ACHN (cell line): ENCODE measurements at regions not wholly inside any gene's neighbourhood (a gene's known extent, or its start where the extent isn't known, plus 50 kb on each side); places are given as distances from the start of the nearest gene placed in this dataset.
"Not testable (repeated sequence)": the region's sequence is repeated elsewhere in the genome, so short reads cannot be mapped to it uniquely, and the experiment has no call there.

Source experiments
- DNase-seq: peaks from one replicate; pipeline ENCODE4 v3.0.0-alpha.2; 2015
- in situ Hi-C: cut with HindIII; loops from 2 replicates; pipeline ENCODE4 v1.10.0; 2017; ENCODE audit warnings: low sequenced_read_pairs, low pct_ligation_motif_present, low pct_unique_long_range_greater_than_20kb

DNA sequence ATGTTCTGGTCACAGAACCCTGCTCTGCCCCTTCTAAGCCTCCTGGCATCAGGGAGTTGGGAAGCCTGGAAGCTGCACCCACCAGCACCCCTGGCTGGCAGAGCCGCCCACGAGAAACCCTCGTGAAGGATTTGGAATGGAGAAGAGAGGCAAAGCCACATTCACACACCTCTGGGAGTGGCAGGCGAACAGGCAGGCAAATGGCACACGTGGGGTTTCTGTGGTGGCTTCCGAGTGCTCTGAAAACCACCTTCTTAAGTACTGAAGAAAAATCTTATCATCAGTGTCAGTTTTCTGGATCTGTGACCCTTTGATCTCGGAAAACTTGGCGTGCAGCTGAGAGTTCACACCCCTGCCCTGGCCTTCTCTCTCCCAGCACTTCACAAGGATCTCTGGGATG lies 442.2 kb upstream of the FRG1 start:
- DNase-seq = no peak
- in situ Hi-C loops = no loop called here

DNA sequence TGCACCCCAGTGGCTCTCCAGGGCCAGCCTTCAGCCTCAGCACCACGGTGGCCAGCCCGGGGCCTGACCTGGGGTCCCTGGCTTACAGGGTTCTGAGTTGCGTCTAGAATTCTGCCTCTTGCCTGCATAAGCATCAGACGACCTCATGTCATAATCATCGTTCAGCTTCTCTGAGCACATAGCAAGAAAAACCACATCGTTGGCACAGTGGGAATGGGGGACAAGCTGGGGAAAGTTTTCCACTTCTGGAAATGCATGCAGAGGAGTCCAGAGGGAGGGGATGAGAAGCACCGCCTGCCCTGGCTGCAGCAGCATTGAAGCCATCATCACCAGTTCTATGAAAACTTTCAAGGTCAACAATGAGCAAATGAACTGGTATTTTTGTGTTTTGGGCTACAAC lies 441.0 kb upstream of the FRG1 start:
- in situ Hi-C loops = no loop called here

DNA sequence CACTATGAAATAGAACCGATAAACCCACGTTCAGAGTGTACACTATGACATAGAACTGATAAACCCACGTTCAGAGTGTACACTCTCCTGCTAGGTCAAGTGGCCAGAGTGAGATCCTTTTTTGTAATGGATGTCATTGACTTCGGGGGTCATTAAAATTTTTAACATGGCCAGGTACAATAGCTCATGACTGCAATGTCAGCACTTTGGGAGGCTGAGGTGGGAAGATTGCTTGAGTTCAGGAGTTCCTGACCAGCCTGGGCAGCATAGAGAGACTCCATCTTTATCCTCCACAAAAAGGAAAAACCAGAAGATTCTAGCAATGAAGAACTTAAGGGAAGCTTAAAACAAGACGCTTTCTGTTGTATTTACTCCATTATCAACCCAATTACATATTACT lies 439.7 kb upstream of the FRG1 start:
- in situ Hi-C loops = no loop called here
- DNase-seq = no peak

More for the DNA sequence above, 441.0 kb upstream of the FRG1 start:
- DNase-seq = no peak

DNA sequence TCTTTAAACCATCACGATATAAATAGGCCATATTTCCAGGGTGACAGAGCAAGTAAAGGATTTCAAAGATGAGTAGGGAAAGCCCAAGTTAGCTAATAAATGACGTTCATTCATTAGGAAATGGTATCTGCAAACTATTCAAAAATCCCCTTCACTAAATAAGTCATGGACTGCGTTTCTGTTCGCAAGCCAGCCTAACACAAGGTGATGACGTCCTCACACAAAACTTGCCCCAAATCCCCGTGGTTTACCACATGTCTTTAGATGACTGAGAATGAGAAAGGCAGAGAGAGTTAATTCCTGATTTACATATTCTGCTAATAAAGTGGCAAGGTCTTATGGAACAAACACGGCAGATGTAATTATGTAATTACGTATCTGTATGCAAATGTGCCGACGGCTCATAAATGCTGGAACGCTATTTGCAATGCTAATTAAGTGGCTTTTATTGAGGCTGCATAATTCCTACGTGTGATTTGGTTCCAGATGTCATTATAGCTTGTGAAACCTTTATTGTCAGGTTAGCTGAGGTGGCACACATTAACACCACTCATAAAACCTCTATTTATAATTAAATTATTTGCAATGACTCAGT lies 437.7 kb upstream of the FRG1 start:
- no peak for DNase-seq
- in situ Hi-C loops = no loop called here

DNA sequence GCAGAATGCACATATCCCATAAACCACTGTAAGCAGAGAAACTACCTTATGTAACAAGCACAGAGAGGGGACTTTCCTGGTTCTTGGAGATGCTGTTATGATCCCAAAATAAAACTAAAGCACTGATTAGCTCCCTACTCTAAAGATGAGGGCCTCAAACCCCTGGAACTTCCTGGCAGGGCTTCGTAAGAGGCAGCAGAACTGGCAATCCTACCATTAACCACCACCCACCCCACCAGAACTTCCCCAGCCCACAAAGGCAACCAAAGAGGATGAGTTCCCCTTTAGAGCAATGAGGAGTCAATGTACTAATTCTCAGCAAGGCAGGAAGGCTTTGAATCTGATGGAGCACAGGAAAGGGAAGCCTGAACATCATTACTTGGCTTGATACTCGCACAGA lies 436.5 kb upstream of the FRG1 start:
- DNase-seq = no peak
- in situ Hi-C loops = no loop called here

DNA sequence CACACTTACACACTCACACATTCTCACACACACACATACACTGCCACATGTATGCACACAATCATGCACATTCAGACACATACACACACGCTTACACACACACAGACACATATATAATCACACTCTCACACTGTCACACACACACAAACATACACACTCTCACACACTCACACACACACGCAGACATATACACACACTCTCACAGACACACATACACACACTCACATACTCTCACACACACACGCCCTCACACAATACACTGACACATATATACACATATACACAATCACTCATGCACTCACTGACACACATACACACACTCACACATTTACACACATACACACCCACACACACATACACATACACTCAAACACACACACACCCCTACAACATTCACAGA lies 435.3 kb upstream of the FRG1 start:
- in situ Hi-C loops = no loop called here
- no peak for DNase-seq

DNA sequence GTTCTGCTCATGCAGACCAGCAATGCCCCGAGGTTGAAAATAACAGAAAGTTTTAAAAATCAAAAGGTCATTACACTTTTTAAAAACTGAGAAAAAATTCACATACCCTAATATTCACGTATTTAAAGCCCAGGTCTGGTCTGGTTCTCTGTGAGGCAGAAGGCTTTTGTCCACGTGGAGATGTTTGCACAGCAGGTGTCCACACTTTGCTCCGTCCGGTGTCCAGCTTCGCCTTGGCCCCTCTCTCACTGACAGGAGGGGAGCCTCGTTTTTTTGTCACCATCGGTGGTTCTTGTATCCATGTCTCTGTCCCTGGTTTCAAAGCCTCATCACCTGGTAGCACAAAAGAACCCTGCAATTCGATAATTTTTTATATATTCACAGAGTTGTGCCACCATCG lies 434.6 kb upstream of the FRG1 start:
- in situ Hi-C loops = no loop called here

DNA sequence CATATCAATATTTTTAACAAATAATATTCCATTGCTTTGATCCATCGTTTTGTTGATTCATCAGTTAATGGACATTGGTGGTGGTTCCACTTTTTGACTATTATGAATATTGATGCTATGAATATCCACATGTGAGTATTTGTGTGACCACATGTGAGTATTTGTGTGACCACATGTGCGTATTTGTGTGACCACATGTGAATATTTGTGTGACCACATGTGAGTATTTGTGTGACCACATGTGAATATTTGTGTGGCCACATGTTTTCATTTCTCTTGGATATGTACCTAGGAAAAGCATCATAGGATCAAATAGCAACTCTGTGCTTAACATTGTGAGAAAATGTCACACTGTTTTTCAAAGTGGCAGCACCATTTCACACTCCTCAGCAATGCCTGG lies 433.6 kb upstream of the FRG1 start:
- in situ Hi-C loops = no loop called here
- DNase-seq = no peak

More for the DNA sequence above, 434.6 kb upstream of the FRG1 start:
- no peak for DNase-seq

DNA sequence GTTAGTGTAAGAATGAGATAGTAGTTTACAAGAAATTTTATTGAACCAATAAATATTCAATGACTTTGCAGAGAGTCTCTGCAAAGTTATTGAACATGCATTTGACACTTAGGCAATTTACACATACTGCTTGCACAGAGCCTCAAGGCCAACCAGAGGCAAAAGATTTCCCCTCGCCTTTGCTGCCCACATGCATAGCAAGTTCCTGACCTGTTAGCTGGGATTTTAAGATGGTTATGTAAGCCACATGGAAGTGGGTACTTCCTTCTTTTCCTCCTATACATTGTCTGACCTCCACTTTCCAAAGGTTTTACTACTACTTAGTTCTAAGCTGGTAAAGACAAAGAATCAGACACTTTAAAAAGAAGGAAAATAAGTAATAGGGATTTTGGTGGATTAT lies 430.1 kb upstream of the FRG1 start:
- in situ Hi-C loops = no loop called here
- DNase-seq = no peak

DNA sequence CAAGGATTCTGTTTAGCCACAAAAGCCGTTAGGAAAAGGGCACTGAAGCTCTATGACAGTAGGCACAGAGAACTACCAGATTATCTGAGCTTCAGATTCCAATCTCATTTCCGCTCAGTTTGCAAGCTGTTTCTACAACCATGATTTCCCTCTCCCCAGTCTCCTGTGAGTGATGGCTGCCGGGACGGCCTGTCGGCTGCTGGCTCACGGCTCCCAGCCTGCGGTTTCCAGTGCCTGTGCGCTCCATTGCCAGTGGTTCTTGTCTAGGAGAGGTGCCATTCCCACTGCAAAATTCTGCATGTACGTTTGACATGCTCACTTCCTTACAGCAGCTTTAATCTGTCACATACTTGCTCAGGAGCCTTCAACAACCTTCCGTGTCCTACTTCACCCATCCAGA lies 429.1 kb upstream of the FRG1 start:
- DNase-seq = no peak
- in situ Hi-C loops = no loop called here

DNA sequence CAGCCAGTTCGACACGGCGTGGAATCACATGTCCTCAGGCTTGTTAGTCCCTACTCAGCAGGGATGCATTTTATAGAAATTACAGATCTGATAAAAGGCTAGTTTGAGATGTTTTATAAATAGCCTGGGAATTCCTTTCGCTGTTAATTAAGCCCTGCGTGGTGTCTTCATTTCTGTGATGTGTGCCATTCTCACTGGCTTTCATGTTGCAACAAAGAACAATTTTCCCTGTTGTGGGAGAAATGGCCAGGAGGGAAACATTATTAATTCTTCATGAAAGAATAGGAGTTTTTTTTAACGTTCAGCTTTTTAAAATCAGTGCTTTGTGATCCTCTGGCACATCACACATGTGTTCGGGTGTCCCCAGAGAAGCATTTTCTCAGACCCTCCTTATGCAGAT lies 427.3 kb upstream of the FRG1 start:
- in situ Hi-C loops = no loop called here
- DNase-seq = no peak

DNA sequence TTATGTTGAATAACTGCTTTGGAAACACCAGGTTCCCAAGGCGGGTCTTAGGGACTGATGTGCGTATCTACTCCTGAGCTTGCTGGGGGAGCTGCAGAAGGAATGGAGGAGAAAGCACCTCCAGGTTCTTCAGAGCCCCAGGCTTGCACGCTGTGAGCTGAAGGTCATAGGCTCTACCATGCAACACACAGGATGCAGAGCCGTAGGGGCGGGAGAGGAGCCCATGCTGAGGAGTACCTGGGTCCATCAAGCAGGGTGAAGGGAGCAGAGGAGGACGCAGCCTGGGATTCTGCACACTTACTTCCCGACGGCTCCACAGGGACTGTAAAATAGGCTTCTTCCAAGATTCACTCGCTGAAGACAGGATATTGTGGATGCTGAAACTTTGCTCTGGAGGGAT lies 426.5 kb upstream of the FRG1 start:
- no peak for DNase-seq
- in situ Hi-C loops = no loop called here

DNA sequence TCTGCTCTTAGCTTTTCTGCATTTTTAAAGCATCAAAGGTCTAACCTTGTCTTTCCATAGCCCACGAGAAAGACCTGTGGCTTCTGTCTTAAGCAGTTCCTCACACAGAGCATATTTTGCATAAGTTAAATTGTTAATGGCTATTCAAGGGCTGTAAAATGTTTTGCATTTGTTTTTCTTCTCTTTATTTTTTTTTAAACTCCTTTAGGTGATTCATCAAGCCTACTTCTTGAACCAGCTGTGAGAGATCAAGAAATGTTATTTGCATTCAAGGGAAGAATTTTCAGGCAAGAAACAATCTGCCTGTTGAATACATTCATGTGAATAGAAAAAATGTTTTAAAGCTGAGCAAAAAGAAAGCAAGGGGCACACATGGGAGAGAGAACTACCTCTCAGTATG lies 423.8 kb upstream of the FRG1 start:
- in situ Hi-C loops = no loop called here
- DNase-seq = no peak

DNA sequence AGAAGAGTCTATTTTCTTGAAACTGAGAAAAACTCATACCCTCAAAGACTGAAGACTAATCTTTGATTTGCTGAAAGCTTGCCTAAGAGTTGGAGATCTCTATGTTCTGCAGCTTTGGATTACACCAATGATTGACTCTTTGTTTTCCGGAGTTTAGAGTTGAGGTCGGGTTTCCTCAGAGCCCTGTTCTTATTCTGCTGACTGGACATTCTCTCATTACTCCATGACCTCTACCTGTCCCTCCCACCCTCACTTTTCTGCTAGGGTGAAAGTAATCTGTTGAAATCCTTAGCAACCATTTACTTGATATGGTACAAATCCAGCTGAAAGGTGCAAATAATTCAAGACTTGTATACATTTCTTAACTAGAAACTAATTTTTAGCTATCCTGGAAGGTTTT lies 421.5 kb upstream of the FRG1 start:
- in situ Hi-C loops = no loop called here
- DNase-seq = no peak

DNA sequence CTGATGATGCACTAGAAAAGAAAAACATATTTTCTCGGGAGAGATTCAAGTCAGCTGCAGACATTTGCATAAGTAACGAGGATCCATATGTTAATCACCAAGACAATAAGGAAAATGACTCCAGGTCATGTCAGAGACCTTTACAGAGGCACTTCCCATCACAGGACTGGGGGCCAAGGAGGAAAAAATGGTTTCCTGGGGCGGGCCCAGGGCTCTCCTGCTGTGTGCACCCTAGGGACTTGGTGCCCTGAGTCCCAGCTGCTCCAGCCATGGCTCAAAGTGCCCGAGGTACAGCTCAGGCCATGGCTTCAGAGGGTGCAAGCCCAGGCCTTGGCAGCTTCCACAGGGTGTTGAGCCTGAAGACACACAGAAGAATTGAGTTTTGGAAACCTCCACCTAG lies 415.4 kb upstream of the FRG1 start:
- in situ Hi-C loops = no loop called here
- no peak for DNase-seq

DNA sequence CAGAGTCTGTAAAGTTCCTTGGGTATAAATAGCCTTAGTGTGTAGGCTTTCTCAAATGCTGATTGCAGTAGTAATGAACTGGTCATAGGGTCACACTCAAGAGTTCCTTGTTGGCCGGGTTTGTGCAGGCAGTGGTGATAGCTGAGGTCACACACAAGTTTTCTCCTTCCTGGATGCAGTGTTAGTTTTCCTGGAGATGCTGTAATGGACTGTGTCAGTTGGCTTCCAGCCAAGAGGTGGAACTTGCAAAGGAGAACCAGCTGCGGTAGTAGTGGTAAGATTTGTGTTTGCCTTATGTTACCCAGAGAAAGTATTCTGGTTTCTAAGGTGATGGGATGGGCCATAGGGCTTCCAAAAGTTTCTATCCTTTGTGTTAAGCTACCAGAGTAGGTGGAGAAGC lies 409.8 kb upstream of the FRG1 start:
- DNase-seq = no peak
- in situ Hi-C loops = no loop called here

DNA sequence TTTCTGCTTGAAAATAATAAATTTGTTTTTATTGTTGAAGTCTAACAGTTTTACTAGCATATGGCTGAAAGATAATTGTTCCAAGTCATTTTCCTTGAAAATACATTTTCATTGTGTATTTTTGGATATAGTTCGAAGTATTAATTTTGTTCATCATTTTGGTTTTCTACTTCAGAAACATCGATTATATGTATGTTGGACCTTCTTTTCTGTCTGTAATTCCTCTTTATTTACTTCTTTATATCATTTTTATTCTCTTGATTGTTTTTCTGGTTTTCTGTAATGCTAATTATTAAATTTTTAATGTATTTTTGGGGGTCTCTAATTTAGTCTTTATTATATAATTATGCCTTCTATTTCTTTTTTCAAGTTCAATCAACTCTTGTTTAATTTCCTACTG lies 407.1 kb upstream of the FRG1 start:
- no peak for DNase-seq
- in situ Hi-C loops = no loop called here

DNA sequence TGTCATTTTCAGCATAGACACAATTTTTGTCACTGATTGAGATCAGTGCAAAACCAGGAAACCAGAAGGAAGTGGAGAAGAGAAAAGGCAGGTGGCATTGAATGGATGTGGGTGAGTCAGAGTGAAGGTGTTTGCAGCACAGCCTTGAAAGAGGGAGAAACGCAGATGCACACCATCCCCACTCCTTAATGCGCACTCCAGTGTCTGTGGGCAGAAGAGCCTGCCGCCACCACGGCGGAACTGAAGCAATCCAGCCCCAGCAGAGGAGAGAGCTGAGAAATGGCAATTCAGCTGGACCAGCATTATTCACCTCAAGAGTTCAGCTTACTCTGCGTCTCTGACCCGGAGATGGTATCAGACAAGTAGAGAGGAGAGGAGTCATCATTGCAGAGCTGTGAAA lies 393.1 kb upstream of the FRG1 start:
- in situ Hi-C loops = no loop called here
- DNase-seq = no peak

DNA sequence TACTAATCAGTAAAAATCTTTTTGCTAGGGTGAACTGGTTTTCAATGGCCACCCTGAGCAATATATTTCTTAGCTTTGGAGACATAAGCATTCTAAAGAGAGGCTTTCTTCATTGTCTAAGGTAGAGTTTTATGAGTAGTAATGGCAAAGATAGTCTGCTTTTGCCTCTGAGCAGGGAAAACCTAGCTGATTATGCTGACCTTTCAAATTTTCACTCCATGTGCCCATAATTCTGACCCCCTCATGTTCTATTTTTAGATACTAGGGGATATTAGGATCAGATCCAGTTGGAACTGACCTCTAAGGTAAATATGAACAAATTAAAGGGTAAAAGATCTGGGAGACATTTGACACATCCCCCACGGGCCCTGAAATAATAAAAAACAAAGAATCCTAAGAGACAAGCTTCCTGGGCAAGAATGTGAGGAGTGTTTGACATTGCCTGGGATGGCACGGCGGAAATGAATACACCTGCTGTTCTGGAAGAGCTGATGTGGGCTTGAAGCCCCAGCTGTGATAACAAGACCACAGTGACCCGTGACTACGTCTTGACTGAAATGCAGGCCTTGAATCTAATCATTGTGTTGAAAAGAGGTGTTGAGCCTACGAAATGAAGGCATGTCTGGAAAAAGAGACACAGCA lies 392.1 kb upstream of the FRG1 start:
- in situ Hi-C loops = no loop called here
- no peak for DNase-seq

DNA sequence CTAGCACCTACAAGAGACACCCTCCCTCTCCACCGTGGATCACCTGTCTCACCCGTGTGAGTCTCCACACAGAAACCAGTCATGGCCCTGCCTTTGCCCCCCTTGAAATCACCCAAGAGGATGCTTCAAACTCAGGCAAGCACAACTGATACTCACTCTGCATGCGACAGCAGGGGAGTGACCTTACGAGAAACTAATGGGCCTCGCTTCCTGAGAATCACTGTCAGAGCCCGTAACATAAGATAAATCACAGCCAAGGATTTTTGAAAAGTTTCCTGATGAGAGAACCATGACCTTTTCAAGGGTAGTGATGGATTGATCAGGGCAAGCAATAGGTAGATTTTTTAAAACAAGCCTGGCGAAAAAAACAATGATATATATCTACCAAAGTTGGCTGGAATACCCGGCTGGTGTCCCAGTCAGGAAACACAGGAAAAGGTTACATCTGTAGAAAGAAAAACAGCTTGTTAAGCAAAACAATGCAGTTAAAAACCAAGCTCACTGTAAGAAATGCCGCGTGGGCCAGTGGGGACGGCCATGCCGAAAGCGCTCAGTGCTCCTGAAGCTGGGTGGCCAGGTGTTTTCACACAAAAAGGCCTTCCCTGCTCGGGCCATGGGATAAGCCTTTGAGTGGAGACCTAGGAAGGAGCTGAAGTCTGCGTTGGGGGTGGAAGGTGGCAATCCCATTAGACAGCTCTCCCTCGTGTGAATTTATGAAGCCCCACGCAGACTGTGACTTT lies 388.6 kb upstream of the FRG1 start:
- in situ Hi-C loops, DNase-seq: not testable (repeated sequence)
